Stimulated activated naive B cell treated with anti-CD40 and anti-IgM and Interleukin-4, amounts not matched to agents 10 μg/mL and 1 μg/mL and 100 μg/mL, for 72 hours (primary cell): ENCODE measurements at regions not wholly inside any gene's neighbourhood (a gene's known extent, or its start where the extent isn't known, plus 50 kb on each side); places are given as distances from the start of the nearest gene placed in this dataset.

ENCODE experiments used
- ATAC-seq, 2 donors: fragments of 150-1000 bp; cut with Tn5 transposase; replicated peaks; 2 replicates each; pipeline ENCODE4 v1.10.0; 2021; ENCODE audit warnings: moderate library complexity in 1 of 2
- DNase-seq: peaks from one replicate; pipeline ENCODE4 v3.0.0; 2021
- H3K27ac Mint-ChIP-seq: one replicate; pipeline ENCODE4 v1.8.0; 2022; ENCODE audit warnings: mild to moderate bottlenecking, mixed read lengths
- H3K27me3 Mint-ChIP-seq, 2 donors: one replicate each; pipeline ENCODE4 v1.8.0; 2022; ENCODE audit warnings: mixed read lengths in 2 of 2
- H3K36me3 Mint-ChIP-seq, 2 donors: one replicate each; pipeline ENCODE4 v1.8.0; 2022; ENCODE audit warnings: mixed read lengths in 2 of 2, mild to moderate bottlenecking in 1 of 2
- H3K4me1 Mint-ChIP-seq, 2 donors: one replicate each; pipeline ENCODE4 v1.8.0; 2022; ENCODE audit warnings: mixed read lengths in 2 of 2, mild to moderate bottlenecking in 1 of 2
- H3K4me3 Mint-ChIP-seq, 2 donors: one replicate each; pipeline ENCODE4 v1.8.0; 2022; ENCODE audit warnings: mild to moderate bottlenecking in 2 of 2, mixed read lengths in 2 of 2, moderate library complexity in 1 of 2
- H3K9me3 Mint-ChIP-seq, 2 donors: one replicate each; pipeline ENCODE4 v1.8.0; 2022; ENCODE audit warnings: mixed read lengths in 2 of 2, mild to moderate bottlenecking in 1 of 2

- H3K4me3 Mint-ChIP-seq, result no peak overlapping the region
- H3K27me3 Mint-ChIP-seq, result peaks cover 0 to 8% of the 10 kb centered on the region in 2 donors
- no peaks in the 10 kb centered on the region for H3K9me3 Mint-ChIP-seq
- no peak for DNase-seq
- no peaks in the 10 kb centered on the region for H3K36me3 Mint-ChIP-seq
- no peak for ATAC-seq
- H3K4me1 Mint-ChIP-seq, result no peaks in the 10 kb centered on the region
- H3K27ac Mint-ChIP-seq, result no peak overlapping the region
Observed at GRCh38 chrX:16368696-16369095, 201.4 kb downstream of the MAGEB17 start.

GRCh38 chrX:16376056-16376455 is 208.8 kb downstream of the MAGEB17 start:
- Mint-ChIP-seq H3K27me3 (peaks cover 0 to 4% of the 10 kb centered on the region in 2 donors), H3K27ac (no peak overlapping the region), H3K4me1 (no peaks in the 10 kb centered on the region), H3K9me3 (no peaks in the 10 kb centered on the region), H3K4me3 (no peak overlapping the region), H3K36me3 (no peaks in the 10 kb centered on the region)
- DNase-seq (no peak), ATAC-seq (no peak)

GRCh38 chrX:16386126-16386525 is 218.8 kb downstream of the MAGEB17 start:
- Mint-ChIP-seq H3K4me3 (no peak overlapping the region), H3K27me3 (peaks cover 6 to 13% of the 10 kb centered on the region in 2 donors), H3K27ac (no peak overlapping the region), H3K9me3 (peaks cover 1 to 13% of the 10 kb centered on the region in 2 donors), H3K4me1 (no peaks in the 10 kb centered on the region), H3K36me3 (no peaks in the 10 kb centered on the region)
- ATAC-seq (no peak), DNase-seq (no peak)

- DNase-seq, result no peak
- no peak overlapping the region for H3K4me3 Mint-ChIP-seq
- H3K36me3 Mint-ChIP-seq, result no peaks in the 10 kb centered on the region
- H3K27me3 Mint-ChIP-seq, result peaks cover 5 to 6% of the 10 kb centered on the region in 2 donors
- H3K27ac Mint-ChIP-seq, result no peak overlapping the region
- no peaks in the 10 kb centered on the region for H3K4me1 Mint-ChIP-seq
- peaks cover 1 to 13% of the 10 kb centered on the region in 2 donors for H3K9me3 Mint-ChIP-seq
- ATAC-seq, result no peak
Observed at GRCh38 chrX:16392597-16392996, 225.3 kb downstream of the MAGEB17 start.

- Mint-ChIP-seq H3K4me3 (no peak overlapping the region), H3K27ac (no peak overlapping the region), H3K4me1 (no peaks in the 10 kb centered on the region), H3K9me3 (peaks cover 3 to 13% of the 10 kb centered on the region in 2 donors), H3K36me3 (no peaks in the 10 kb centered on the region), H3K27me3 (peaks cover 0 to 4% of the 10 kb centered on the region in 2 donors)
- no peak for ATAC-seq
- no peak for DNase-seq
Observed at GRCh38 chrX:16394290-16394689, 227.0 kb downstream of the MAGEB17 start.

GRCh38 chrX:16403808-16404207 is 236.5 kb downstream of the MAGEB17 start:
- Mint-ChIP-seq H3K4me3 (no peak overlapping the region), H3K9me3 (no peaks in the 10 kb centered on the region), H3K27me3 (peaks cover 5 to 16% of the 10 kb centered on the region in 2 donors), H3K36me3 (no peaks in the 10 kb centered on the region), H3K27ac (no peak overlapping the region), H3K4me1 (no peaks in the 10 kb centered on the region)
- DNase-seq, result no peak
- ATAC-seq, result no peak

- no peaks in the 10 kb centered on the region for H3K36me3 Mint-ChIP-seq
Observed at GRCh38 chrX:16416588-16416987, 233.4 kb upstream of the S100G start.

GRCh38 chrX:16418650-16419049 is 231.3 kb upstream of the S100G start:
- no peaks in the 10 kb centered on the region for H3K4me1 Mint-ChIP-seq
- H3K9me3 Mint-ChIP-seq, result no peaks in the 10 kb centered on the region
- DNase-seq, result no peak
- no peak overlapping the region for H3K27ac Mint-ChIP-seq
- ATAC-seq, result no peak
- peaks cover 0 to 7% of the 10 kb centered on the region in 2 donors for H3K27me3 Mint-ChIP-seq
- no peak overlapping the region for H3K4me3 Mint-ChIP-seq
- no peaks in the 10 kb centered on the region for H3K36me3 Mint-ChIP-seq

More at GRCh38 chrX:16416588-16416987, 233.4 kb upstream of the S100G start:
- Mint-ChIP-seq H3K27me3 (no peaks in the 10 kb centered on the region), H3K4me3 (no peak overlapping the region), H3K4me1 (no peaks in the 10 kb centered on the region), H3K9me3 (no peaks in the 10 kb centered on the region), H3K27ac (no peak overlapping the region)
- no peak for ATAC-seq
- no peak for DNase-seq

- peaks cover 3 to 10% of the 10 kb centered on the region in 2 donors for H3K4me1 Mint-ChIP-seq
- no peak for DNase-seq
- H3K36me3 Mint-ChIP-seq, result no peaks in the 10 kb centered on the region
- ATAC-seq, result no peak
- H3K27ac Mint-ChIP-seq, result no peak overlapping the region
- peaks cover 8 to 22% of the 10 kb centered on the region in 2 donors for H3K27me3 Mint-ChIP-seq
- no peak overlapping the region for H3K4me3 Mint-ChIP-seq
- peaks cover 0 to 2% of the 10 kb centered on the region in 2 donors for H3K9me3 Mint-ChIP-seq
Observed at GRCh38 chrX:16427668-16428067, 222.3 kb upstream of the S100G start.

- H3K36me3 Mint-ChIP-seq, result no peaks in the 10 kb centered on the region
- peaks cover 0 to 4% of the 10 kb centered on the region in 2 donors for H3K4me1 Mint-ChIP-seq
- H3K9me3 Mint-ChIP-seq, result peaks cover 0 to under 1% of the 10 kb centered on the region in 2 donors
- no peak overlapping the region for H3K27ac Mint-ChIP-seq
- peaks cover under 1 to 19% of the 10 kb centered on the region in 2 donors for H3K27me3 Mint-ChIP-seq
- no peak overlapping the region for H3K4me3 Mint-ChIP-seq
- no peak for ATAC-seq
- DNase-seq, result no peak
Observed at GRCh38 chrX:16429406-16429805, 220.6 kb upstream of the S100G start.

- no peak overlapping the region for H3K27ac Mint-ChIP-seq
- peaks cover 0 to 19% of the 10 kb centered on the region in 2 donors for H3K27me3 Mint-ChIP-seq
- ATAC-seq (no peak), DNase-seq (no peak)
- H3K36me3 Mint-ChIP-seq, result no peaks in the 10 kb centered on the region
- H3K4me1 Mint-ChIP-seq, result no peaks in the 10 kb centered on the region
- H3K4me3 Mint-ChIP-seq, result no peak overlapping the region
- H3K9me3 Mint-ChIP-seq, result no peaks in the 10 kb centered on the region
Observed at GRCh38 chrX:16431266-16431665, 218.7 kb upstream of the S100G start.

GRCh38 chrX:16433021-16433420 is 216.9 kb upstream of the S100G start:
- Mint-ChIP-seq H3K4me1 (no peaks in the 10 kb centered on the region), H3K27me3 (peaks cover 5 to 18% of the 10 kb centered on the region in 2 donors), H3K9me3 (no peaks in the 10 kb centered on the region), H3K27ac (no peak overlapping the region), H3K36me3 (no peaks in the 10 kb centered on the region), H3K4me3 (no peak overlapping the region)
- ATAC-seq (no peak), DNase-seq (no peak)

- ATAC-seq (no peak), DNase-seq (no peak)
- peaks cover 5 to 22% of the 10 kb centered on the region in 2 donors for H3K27me3 Mint-ChIP-seq
- H3K36me3 Mint-ChIP-seq, result no peaks in the 10 kb centered on the region
- no peak overlapping the region for H3K4me3 Mint-ChIP-seq
- no peaks in the 10 kb centered on the region for H3K4me1 Mint-ChIP-seq
- no peak overlapping the region for H3K27ac Mint-ChIP-seq
- H3K9me3 Mint-ChIP-seq, result no peaks in the 10 kb centered on the region
Observed at GRCh38 chrX:16435399-16435986, 214.5 kb upstream of the S100G start.

- Mint-ChIP-seq H3K27ac (no peak overlapping the region), H3K27me3 (peaks cover 11 to 17% of the 10 kb centered on the region in 2 donors), H3K4me3 (no peak overlapping the region), H3K4me1 (no peaks in the 10 kb centered on the region), H3K36me3 (no peaks in the 10 kb centered on the region), H3K9me3 (no peaks in the 10 kb centered on the region)
- ATAC-seq, result peak; percentile 38 to 82
- peak; percentile 45 for DNase-seq
Observed at GRCh38 chrX:16436348-16437188, 213.4 kb upstream of the S100G start.

GRCh38 chrX:16440446-16440845 is 209.5 kb upstream of the S100G start:
- Mint-ChIP-seq H3K36me3 (no peaks in the 10 kb centered on the region), H3K27me3 (peaks cover 11 to 19% of the 10 kb centered on the region in 2 donors), H3K9me3 (no peaks in the 10 kb centered on the region), H3K4me1 (no peaks in the 10 kb centered on the region), H3K27ac (no peak overlapping the region), H3K4me3 (no peak overlapping the region)
- ATAC-seq (no peak), DNase-seq (no peak)
